Suppressor macrophage treated with lipopolysaccharide for 4 hours (primary cell): ENCODE measurements at regions not wholly inside any gene's neighbourhood (a gene's known extent, or its start where the extent isn't known, plus 50 kb on each side); places are given as distances from the start of the nearest gene placed in this dataset.
A peak's percentile ranks its signal among the peaks of the same experiment; 100 is the strongest.

Experiments
- DNase-seq: peaks from one replicate; pipeline ENCODE4 v3.0.0-alpha.2; 2020

DNA sequence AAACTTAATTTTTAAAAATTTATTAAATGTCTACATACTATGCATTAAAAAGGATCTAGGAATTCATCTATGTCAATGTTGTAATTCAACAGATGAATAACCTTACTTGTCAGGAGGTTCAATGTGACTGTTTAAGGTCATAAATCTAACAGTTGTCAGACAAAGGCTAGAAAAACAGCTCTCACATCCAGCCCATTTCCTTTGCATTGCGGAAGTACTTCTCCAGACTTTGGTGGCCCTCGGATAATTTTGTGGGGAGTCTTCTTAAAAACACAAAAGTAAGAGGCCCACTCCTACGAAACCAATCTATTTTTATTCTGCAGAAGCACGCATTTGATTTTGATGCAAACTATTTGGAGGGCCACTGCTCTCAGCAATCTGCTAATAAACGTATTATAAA, 122.6 kb upstream of the CHRM3 start:
- no peak for DNase-seq

- DNase-seq: no peak
These were observed 123.8 kb upstream of the CHRM3 start for GRCh38 chr1:239262538-239262937.

DNA sequence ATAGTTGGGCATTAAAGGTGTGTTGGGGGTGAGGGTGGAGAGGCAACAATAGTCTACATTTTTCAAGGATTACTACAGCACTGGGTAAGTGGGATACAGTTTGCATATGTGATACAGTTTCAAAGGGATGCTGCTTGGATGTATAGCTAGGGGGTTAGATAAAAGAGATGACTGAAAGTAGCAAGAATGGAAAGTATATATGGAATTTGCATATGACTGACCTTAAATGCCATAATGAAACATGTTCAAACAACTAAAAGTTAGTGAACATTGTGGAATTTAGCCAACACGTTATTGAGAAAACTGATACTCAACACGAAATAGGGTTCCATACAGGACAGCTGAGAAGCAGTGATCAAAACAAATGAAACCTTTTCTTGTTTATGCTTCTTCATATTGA, 124.8 kb upstream of the CHRM3 start:
- no peak for DNase-seq

GRCh38 chr1:239260842-239261241, 125.5 kb upstream of the CHRM3 start:
- no peak for DNase-seq

- DNase-seq: no peak
These were observed 130.7 kb upstream of the CHRM3 start for GRCh38 chr1:239255628-239256160.

DNA sequence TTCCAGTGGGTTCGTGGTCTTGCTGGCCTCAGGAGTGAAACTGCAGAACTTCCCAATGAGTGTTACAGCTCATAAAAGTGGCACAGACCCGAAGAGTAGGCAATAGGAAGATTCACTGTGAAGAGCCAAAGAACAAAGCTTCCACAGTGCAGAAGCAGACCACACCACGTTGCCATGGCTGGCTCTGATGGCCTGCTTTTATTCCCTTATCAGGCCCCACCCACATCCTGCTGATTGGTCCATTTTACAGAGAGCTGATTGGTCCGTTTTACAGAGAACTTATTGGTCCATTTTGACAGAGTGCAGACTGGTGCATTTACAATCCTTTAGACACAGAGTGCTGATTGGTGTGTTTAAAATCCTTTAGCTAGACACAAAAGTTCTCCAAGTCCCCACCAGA, 131.4 kb upstream of the CHRM3 start:
- DNase-seq: no peak

- no peak for DNase-seq
These were observed 133.3 kb upstream of the CHRM3 start for GRCh38 chr1:239253032-239253431.

GRCh38 chr1:239250353-239251035, 135.9 kb upstream of the CHRM3 start:
- peak; percentile 18 for DNase-seq

GRCh38 chr1:239247285-239247684, 139.1 kb upstream of the CHRM3 start:
- DNase-seq: no peak

GRCh38 chr1:239244084-239244483, 142.3 kb upstream of the CHRM3 start:
- no peak for DNase-seq

GRCh38 chr1:239243006-239243405, 143.4 kb upstream of the CHRM3 start:
- DNase-seq: no peak

DNA sequence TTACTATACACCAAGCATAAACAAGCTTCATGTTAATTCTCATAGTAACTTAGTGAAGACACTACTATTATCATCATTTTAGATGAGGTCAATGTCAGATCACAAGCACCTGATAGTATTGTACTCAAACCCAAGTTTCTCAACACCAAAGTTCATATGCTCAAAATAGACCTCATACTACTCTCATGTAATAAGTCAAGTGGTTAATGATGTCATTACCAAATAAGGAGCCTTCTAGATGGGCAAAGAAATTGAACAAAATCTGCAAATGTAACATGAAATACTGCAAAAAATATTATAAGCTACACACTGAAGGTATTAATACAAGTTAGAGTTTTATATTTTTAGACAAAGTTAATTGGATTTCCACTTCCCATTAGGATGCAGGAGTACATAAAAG, 144.0 kb upstream of the CHRM3 start:
- no peak for DNase-seq

DNA sequence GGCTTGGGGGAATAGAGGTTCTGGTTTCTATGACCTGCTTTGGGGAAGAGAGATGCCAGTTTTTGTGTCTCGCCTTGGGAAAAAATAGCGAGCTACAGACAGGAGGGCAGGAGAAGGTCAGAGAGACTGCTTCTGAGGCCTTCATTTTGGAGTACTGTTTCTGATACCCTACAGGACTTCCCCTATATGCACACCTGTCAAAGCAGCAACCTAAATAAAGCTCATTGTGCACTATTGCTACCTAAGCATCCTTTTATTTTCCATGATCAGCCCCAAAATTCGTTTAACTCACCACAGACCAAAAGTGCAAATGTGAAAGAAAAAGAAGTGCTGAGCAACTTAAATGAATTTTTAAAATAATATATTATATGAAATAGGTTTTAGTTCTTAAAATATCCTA, 145.6 kb upstream of the CHRM3 start:
- DNase-seq: no peak

DNA sequence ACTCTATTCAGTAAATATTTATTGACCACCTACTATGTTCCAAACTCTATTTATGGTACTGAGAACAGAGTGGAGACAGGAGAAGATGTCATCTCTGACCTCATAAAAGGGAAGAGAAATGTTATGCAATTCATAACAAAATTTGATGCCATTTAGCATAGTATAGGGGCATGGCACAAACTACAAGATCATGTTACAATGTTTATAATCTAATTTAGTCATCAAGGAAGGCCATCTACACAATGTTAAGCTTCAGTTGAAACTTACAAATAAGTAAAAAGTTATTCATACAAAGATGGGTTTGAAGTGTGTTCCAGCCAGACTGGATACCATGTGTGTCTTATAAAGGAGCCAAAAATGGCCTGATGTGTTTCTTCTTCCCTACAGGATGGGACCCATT, 146.8 kb upstream of the CHRM3 start:
- no peak for DNase-seq

DNA sequence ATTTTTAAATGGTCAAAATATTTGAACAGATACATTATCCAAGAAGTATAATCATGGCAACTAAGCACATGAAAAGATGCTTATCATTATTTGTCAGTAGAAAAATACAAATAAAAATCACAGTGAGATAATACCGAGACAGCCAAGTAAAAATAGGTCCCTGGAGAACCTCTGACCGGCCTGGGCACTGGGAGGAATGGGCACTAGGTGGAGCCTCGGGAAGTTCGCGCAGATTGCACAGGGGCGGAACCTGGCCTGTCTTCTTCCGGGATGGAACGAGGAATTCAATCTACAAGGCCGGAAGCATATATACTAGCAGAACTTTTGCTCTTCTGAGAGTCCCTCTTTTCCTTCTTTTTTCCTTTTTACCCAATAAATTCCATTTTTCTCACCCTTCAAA, 148.5 kb upstream of the CHRM3 start:
- DNase-seq: no peak

DNA sequence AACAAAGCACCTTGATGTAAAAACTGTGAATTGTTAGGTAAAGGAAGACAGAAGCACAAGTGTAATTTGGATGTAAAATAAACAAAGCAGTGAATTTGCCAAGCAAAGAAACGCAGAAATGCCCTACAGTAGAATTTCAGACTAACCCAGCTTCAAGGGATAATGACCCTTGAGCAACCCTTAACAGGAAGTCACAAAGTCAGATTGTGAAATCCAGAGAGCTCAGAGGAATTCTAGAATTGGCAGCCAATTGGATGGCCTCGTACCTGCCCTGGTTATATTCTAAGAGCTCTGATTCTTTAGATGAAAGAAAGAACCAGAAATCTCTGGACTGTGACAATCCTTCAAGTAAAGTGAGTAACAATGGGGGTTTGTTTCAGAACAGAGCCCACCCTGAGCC, 152.7 kb upstream of the CHRM3 start:
- no peak for DNase-seq

GRCh38 chr1:239232921-239233320, 153.4 kb upstream of the CHRM3 start:
- DNase-seq: no peak

DNA sequence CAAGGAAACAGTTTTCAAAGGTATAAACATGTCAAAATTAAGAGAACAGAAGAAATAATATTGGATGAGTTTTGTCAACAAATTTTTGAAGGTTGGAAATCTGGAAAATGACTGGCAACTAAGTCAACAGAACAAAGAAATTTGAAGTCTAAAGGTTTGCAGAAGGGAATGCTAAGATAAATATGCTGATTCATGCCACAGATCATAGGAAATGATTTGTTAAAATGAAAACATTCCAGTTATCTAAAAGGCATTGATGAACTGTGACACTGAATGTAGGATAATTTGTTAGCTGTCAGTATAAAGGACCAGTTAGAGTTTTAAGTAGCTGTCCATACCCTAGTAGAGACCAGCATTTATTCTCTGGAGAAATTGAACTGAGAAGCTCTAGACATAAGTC, 157.9 kb upstream of the CHRM3 start:
- DNase-seq: no peak

GRCh38 chr1:239225396-239225795, 161.0 kb upstream of the CHRM3 start:
- DNase-seq: no peak

DNA sequence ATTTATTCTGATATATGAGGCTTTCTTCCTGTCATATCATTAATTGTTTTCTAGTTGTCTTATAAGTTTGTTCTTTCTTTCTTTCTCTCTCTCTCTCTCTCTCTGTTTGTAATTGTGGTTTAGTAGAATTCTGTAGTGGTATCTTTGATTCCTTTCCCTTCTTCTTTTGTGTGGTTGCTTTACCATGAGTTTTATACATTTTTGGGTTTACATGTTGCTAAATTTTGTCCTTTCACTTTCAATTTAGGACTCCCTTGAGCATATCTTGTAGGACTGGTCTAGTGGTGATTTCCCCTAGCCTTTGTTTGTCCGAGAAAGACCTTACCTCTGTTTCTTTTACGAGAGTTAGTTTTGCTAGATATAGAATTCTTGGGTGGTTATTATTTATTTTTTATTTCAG, 162.3 kb upstream of the CHRM3 start:
- DNase-seq: no peak

DNA sequence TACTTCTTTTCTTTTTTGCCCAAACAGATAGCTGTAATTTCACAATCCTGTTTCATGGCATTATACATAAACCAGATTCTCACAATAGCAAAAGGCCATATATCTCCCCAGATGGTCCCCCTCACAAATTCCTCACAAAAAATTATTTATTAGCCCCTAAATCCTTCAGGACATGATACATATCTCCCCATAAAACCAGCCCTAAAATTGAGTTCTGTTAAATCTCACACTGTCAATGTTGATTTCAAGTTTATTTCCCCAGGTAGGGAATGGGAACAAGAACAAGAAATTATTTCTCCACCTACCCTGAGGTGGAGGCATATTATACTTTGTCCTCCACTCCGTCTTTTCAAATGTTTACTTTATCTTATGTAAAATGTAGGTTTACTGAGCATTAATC, 163.4 kb upstream of the CHRM3 start:
- no peak for DNase-seq

GRCh38 chr1:239221656-239222055, 164.7 kb upstream of the CHRM3 start:
- no peak for DNase-seq

DNA sequence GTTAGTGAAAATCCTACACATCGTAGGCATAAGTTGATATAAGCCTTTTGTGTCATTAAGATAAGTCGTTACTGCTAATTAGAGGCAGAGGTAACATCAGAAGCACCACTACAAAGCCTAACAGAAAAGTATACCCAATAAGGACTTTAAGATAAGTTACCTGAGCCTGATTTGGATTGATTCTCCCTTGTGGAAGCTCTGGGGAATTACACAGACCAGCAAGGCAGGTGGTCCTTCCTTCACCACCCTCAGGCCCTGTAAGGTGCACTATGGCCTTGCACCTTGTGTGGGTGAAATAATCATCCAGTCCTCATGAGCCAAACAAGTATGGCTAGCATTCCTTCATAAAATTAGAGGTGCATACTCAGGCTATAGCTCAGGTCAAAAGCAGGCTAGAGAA, 166.7 kb upstream of the CHRM3 start:
- DNase-seq: no peak

DNA sequence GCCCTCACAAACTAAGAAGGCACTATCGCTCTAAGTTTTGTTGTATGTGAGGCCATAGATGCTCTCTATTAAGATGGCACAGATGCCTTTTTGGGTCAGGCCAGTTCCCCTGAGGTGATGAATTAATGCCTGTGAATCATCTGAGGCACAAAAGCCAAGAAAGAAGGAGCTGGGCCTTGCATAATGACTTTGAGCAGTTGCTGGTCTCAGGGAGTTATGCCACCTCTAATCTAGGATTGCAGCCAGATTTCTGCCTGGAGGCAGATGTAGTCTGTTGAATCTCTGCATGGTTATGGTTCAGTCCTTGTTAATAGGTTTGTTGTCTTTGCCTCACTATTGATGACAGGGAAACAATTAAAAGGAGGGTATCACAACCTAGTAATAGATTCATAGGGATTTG, 168.1 kb upstream of the CHRM3 start:
- DNase-seq: no peak

DNA sequence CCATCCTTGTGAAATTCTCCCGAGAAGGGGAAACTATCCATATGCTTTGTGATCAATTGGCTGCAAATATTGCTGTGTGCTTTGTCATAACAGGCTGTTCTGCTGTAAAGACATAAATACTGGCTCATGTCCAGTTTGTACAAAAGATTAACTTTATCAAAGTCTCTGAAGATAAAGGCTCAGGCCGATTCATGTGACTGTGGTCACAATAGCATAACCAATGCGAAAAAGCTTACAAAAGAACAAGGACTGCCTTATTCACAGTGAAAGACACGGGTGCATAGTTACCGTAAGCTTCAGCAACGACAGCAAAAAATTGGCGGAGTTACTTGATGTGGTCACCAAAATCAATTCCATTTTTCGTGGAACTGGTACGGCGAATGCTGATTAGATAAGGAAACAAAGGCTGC, 173.6 kb upstream of the CHRM3 start:
- no peak for DNase-seq
